Endodermal cell (in vitro differentiated cells): ENCODE measurements at regions not wholly inside any gene's neighbourhood (a gene's known extent, or its start where the extent isn't known, plus 50 kb on each side); places are given as distances from the start of the nearest gene placed in this dataset.

Source experiments
- DNase-seq: peaks from one replicate; pipeline ENCODE4 v3.0.0-alpha.2; 2017
- H3K27ac ChIP-seq: 2 replicates; pipeline ENCODE4 v1.5.1; 2013; ENCODE audit warnings: mild to moderate bottlenecking, low read depth, low read length, moderate library complexity
- H3K27me3 ChIP-seq: 2 replicates; pipeline ENCODE4 v1.6.1; 2013; ENCODE audit warnings: mild to moderate bottlenecking, low read length, moderate library complexity; ENCODE audit not compliant: insufficient read depth, control insufficient read depth, poor library complexity, severe bottlenecking
- H3K36me3 ChIP-seq: 2 replicates; pipeline ENCODE4 v1.7.0; 2013; ENCODE audit warnings: mild to moderate bottlenecking, low read length, moderate library complexity; ENCODE audit not compliant: control insufficient read depth, insufficient read depth
- H3K4me1 ChIP-seq: one replicate; pipeline ENCODE4 v1.7.0; 2013; ENCODE audit warnings: low read length; ENCODE audit not compliant: control insufficient read depth, insufficient read depth
- H3K4me3 ChIP-seq: 2 replicates; pipeline ENCODE4 v1.5.1; 2013; ENCODE audit warnings: mild to moderate bottlenecking, low read length, moderate library complexity
- H3K9ac ChIP-seq: 2 replicates; pipeline ENCODE4 v1.6.1; 2013; ENCODE audit warnings: mild to moderate bottlenecking, low read length, moderate library complexity; ENCODE audit not compliant: poor library complexity, severe bottlenecking; ENCODE audit errors: extremely low read depth
- H3K9me3 ChIP-seq: 2 replicates; pipeline ENCODE4 v1.6.1; 2013; ENCODE audit warnings: mild to moderate bottlenecking, low read length, moderate library complexity; ENCODE audit not compliant: control insufficient read depth
- H3K27ac Mint-ChIP-seq: 2 replicates; pipeline ENCODE4 v1.8.0; 2020; ENCODE audit warnings: mixed read lengths
- H3K27me3 Mint-ChIP-seq: 2 replicates; pipeline ENCODE4 v1.8.0; 2021; ENCODE audit warnings: mild to moderate bottlenecking, mixed read lengths; ENCODE audit not compliant: insufficient read depth
- H3K36me3 Mint-ChIP-seq: 2 replicates; pipeline ENCODE4 v1.8.0; 2020; ENCODE audit warnings: low read depth, mixed read lengths
- H3K4me1 Mint-ChIP-seq: 2 replicates; pipeline ENCODE4 v1.8.0; 2020; ENCODE audit warnings: mixed read lengths
- H3K4me3 Mint-ChIP-seq: 2 replicates; pipeline ENCODE4 v1.8.0; 2020; ENCODE audit warnings: mild to moderate bottlenecking, moderate library complexity, mixed read lengths
- H3K9me3 Mint-ChIP-seq: 2 replicates; pipeline ENCODE4 v1.8.0; 2020; ENCODE audit warnings: mild to moderate bottlenecking, mixed read lengths
- WGBS, 2 experiments: methylation state at CpG; one replicate each; pipeline versions ENCODE4 v1.1.5 to v1.1.7; 2013; ENCODE audit warnings: missing lambda C conversion rate in 2 of 2, mixed read lengths in 1 of 2; ENCODE audit not compliant: insufficient coverage in 1 of 2, insufficient read length in 1 of 2; 5-methylcytosine and 5-hydroxymethylcytosine counted together
- TF ChIP-seq, protein P1 (sequence below): fragments of 200-600 bp; sonication (generic); conservative IDR thresholded peaks from 2 replicates; pipeline ENCODE4 v1.5.0; 2021; ENCODE audit warnings: antibody characterized with exemption, mild to moderate bottlenecking

DNA sequence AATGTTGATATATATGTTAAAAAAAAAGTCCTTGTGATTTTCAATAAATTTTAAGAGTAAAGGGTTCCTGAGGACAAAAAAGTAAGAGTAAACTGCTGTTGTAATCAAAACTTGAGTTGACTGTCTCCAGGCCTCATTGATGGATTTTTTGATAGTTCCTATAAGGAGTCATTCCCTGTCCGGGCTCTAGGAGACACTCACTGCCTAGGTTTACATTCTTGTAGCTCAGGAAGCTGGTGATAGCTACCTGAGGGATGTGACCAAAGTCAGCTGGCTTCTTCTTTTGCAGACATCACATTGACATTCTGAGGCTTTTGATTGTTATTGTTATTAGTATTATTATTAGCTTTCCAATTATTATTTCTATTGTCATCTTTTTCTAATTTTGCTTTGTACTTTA lies 116.5 kb upstream of the FBXL7 start:
- TF ChIP-seq, protein P1, sequence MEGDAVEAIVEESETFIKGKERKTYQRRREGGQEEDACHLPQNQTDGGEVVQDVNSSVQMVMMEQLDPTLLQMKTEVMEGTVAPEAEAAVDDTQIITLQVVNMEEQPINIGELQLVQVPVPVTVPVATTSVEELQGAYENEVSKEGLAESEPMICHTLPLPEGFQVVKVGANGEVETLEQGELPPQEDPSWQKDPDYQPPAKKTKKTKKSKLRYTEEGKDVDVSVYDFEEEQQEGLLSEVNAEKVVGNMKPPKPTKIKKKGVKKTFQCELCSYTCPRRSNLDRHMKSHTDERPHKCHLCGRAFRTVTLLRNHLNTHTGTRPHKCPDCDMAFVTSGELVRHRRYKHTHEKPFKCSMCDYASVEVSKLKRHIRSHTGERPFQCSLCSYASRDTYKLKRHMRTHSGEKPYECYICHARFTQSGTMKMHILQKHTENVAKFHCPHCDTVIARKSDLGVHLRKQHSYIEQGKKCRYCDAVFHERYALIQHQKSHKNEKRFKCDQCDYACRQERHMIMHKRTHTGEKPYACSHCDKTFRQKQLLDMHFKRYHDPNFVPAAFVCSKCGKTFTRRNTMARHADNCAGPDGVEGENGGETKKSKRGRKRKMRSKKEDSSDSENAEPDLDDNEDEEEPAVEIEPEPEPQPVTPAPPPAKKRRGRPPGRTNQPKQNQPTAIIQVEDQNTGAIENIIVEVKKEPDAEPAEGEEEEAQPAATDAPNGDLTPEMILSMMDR = peak; percentile 80
- DNase-seq = peak; percentile 54
- Histone ChIP-seq H3K36me3 (no peaks in the 10 kb centered on the region), H3K27me3 (no peaks in the 10 kb centered on the region), H3K9me3 (no peaks in the 10 kb centered on the region), H3K4me1 (no peaks in the 10 kb centered on the region), H3K27ac (no peak overlapping the region), H3K9ac (no peak overlapping the region), H3K4me3 (no peak overlapping the region)
- Mint-ChIP-seq H3K27me3 (peaks cover 11% of the 10 kb centered on the region), H3K9me3 (no peaks in the 10 kb centered on the region), H3K4me3 (no peak overlapping the region), H3K4me1 (no peaks in the 10 kb centered on the region), H3K27ac (no peak overlapping the region), H3K36me3 (no peaks in the 10 kb centered on the region)
- 47% methylated on average over 1 of the region's 1 CpG; no CpG with 5 or more reads in 1 of the 2 experiments for WGBS, 2 experiments

GRCh38 chr5:15383021-15383420 lies 117.0 kb upstream of the FBXL7 start:
- Histone ChIP-seq H3K27ac (no peak overlapping the region), H3K27me3 (no peaks in the 10 kb centered on the region), H3K36me3 (no peaks in the 10 kb centered on the region), H3K9ac (no peak overlapping the region), H3K9me3 (no peaks in the 10 kb centered on the region), H3K4me3 (no peak overlapping the region), H3K4me1 (no peaks in the 10 kb centered on the region)
- no peak for DNase-seq
- Mint-ChIP-seq H3K4me3 (no peak overlapping the region), H3K9me3 (no peaks in the 10 kb centered on the region), H3K27ac (no peak overlapping the region), H3K27me3 (peaks cover 13% of the 10 kb centered on the region), H3K36me3 (no peaks in the 10 kb centered on the region), H3K4me1 (no peaks in the 10 kb centered on the region)
- 90% methylated on average over 2 of the region's 3 CpGs; no CpG with 5 or more reads in 1 of the 2 experiments for WGBS, 2 experiments
- TF ChIP-seq, protein P1 = no peak

DNA sequence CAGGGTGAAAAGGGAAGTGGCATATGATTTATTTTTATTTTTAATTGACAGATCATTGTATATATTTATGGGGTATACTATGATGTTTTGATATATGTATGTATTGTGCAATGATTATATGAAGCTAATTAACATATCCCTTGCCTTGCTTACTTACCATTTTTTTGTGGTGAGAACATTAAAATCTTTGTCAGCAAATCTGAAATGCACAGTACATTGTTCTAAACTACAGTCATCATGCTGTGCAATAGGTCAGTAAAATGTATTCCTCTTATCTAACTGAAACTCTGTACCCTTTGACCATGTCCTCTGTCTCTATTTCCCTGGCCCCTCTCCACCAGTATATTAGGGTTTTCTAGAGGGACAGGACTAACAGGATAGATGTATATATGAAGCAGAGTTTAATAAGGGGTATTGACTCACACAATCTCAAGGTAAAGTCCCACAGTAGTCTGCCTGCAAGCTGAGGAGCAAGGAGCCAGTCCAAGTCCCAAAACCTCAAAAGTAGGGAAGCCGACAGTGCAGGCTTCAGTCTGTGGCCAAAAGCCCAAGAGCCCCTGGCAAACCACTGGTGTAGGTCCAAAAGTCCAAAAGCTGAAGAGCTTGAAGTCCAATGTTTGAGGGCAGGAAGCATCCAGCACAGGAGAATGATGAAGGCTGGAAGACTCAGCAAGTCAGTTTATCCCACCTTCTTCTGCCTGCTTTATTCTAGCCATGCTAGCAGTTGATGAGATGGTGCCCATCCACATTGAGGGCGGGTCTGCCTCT lies 122.2 kb upstream of the FBXL7 start:
- no peaks in the 10 kb centered on the region for H3K9me3 ChIP-seq
- H3K4me3 ChIP-seq = no peak overlapping the region
- H3K4me1 ChIP-seq = no peaks in the 10 kb centered on the region
- no peaks in the 10 kb centered on the region for H3K27me3 ChIP-seq
- H3K36me3 ChIP-seq = no peaks in the 10 kb centered on the region
- Mint-ChIP-seq H3K4me1 (no peaks in the 10 kb centered on the region), H3K27ac (no peak overlapping the region), H3K9me3 (no peaks in the 10 kb centered on the region), H3K27me3 (peaks cover 10% of the 10 kb centered on the region), H3K4me3 (no peak overlapping the region), H3K36me3 (no peaks in the 10 kb centered on the region)
- no peak overlapping the region for H3K9ac ChIP-seq
- H3K27ac ChIP-seq = no peak overlapping the region
- TF ChIP-seq, protein P1 = no peak
- WGBS, 2 experiments = 92 to 95% methylated on average over 2 of the region's 2 CpGs
- no peak for DNase-seq
